ENCODE measurements at regions not wholly inside any gene's neighbourhood (a gene's known extent, or its start where the extent isn't known, plus 50 kb on each side); places are given as distances from the start of the nearest gene placed in this dataset.

DNA sequence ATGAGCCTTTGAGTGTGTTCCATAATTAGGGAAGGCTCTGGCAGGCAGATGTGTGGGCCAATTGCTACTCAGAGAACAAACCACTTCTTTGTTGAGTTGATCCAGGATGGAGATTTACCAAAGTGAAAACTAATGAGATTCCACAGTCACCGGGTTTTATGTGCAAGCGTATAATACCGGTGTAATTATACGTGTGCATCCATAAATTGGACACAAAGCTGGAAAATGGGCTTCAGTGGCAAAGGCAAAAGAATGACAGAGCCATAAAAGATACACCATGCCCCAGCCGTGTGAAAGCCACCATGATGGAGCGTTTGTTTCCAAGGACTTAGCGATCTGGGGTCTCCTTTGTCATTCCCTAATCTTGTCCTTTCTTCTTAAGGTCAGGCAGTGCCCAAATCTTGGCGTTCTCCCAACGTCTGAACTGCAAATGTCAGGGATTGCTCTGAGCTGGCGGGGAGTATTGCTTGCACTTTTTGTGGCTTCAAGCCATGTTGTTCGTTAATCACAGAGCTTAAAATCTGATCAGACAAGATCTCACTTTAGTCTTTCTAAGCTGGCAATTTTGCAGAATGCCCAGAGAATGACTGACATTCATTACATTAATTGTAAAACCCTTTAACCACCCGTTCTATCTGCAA lies 70.1 kb downstream of the NPTX2 start:
- H3K27me3 Mint-ChIP-seq (ENCODE audit: low read depth, poor library complexity): peaks cover 24% of the 10 kb centered on the region
- no peaks in the 10 kb centered on the region for H3K4me1 Mint-ChIP-seq
- peaks cover 52% of the 10 kb centered on the region for H3K9me3 Mint-ChIP-seq
- H3K27ac Mint-ChIP-seq: no peak overlapping the region
- TF ChIP-seq, protein P1, sequence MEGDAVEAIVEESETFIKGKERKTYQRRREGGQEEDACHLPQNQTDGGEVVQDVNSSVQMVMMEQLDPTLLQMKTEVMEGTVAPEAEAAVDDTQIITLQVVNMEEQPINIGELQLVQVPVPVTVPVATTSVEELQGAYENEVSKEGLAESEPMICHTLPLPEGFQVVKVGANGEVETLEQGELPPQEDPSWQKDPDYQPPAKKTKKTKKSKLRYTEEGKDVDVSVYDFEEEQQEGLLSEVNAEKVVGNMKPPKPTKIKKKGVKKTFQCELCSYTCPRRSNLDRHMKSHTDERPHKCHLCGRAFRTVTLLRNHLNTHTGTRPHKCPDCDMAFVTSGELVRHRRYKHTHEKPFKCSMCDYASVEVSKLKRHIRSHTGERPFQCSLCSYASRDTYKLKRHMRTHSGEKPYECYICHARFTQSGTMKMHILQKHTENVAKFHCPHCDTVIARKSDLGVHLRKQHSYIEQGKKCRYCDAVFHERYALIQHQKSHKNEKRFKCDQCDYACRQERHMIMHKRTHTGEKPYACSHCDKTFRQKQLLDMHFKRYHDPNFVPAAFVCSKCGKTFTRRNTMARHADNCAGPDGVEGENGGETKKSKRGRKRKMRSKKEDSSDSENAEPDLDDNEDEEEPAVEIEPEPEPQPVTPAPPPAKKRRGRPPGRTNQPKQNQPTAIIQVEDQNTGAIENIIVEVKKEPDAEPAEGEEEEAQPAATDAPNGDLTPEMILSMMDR (IDR thresholded peaks at IDR 0.05): no peak
- no peak overlapping the region for H3K4me3 Mint-ChIP-seq
- H3K36me3 Mint-ChIP-seq (ENCODE audit: low read depth): peaks cover 4% of the 10 kb centered on the region
- DNase-seq: no peak

DNA sequence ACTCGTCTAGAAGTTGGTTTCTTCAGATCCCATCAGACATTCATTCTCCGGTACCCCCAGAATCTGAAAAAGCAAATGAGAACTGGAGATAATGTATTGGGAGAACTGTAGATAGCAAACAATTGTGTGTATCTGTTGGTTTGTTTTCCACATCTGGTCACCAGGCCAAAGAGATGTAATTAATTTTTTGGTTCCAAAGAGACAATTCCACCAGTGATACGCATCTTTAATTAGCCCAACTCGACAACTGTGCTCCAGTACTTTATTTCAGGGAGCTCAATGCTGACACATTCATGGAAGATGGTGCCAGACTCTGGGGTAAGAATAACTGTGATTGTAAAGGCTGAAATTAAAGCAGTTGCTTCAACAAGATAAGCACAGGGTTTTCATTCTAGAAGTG lies 74.5 kb downstream of the NPTX2 start:
- TF ChIP-seq, protein P1 (IDR thresholded peaks at IDR 0.05): no peak
- peaks cover 4% of the 10 kb centered on the region for H3K36me3 Mint-ChIP-seq (ENCODE audit: low read depth)
- DNase-seq: no peak
- peaks cover 70% of the 10 kb centered on the region for H3K9me3 Mint-ChIP-seq
- H3K4me1 Mint-ChIP-seq: no peaks in the 10 kb centered on the region
- no peak overlapping the region for H3K27ac Mint-ChIP-seq
- H3K4me3 Mint-ChIP-seq: no peak overlapping the region
- peaks cover 2% of the 10 kb centered on the region for H3K27me3 Mint-ChIP-seq (ENCODE audit: low read depth, poor library complexity)

DNA sequence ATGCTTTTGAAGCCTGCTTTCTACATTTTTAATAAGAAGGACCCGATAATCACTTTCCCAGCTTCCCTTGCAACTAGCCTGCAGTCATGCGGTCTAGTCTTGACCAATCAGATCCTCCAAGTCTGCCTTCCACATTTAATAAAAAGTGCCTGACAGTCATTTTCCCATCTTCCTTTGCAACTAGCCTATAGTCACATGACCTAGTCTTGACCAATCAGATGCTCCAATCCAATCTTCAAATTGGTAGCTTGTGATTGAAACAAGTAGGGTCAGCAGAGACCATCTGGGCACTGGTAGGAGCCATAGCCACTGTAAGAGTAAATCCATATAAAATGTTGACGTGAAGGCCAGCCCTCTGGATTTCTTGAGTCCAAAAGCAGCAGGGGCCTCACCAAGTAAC lies 80.0 kb downstream of the NPTX2 start:
- H3K27me3 Mint-ChIP-seq (ENCODE audit: low read depth, poor library complexity): peaks cover 10% of the 10 kb centered on the region
- H3K36me3 Mint-ChIP-seq (ENCODE audit: low read depth): no peaks in the 10 kb centered on the region
- TF ChIP-seq, protein P1 (IDR thresholded peaks at IDR 0.05): no peak
- no peak overlapping the region for H3K4me3 Mint-ChIP-seq
- no peak for DNase-seq
- peaks cover 40% of the 10 kb centered on the region for H3K9me3 Mint-ChIP-seq
- H3K27ac Mint-ChIP-seq: no peak overlapping the region
- no peaks in the 10 kb centered on the region for H3K4me1 Mint-ChIP-seq

DNA sequence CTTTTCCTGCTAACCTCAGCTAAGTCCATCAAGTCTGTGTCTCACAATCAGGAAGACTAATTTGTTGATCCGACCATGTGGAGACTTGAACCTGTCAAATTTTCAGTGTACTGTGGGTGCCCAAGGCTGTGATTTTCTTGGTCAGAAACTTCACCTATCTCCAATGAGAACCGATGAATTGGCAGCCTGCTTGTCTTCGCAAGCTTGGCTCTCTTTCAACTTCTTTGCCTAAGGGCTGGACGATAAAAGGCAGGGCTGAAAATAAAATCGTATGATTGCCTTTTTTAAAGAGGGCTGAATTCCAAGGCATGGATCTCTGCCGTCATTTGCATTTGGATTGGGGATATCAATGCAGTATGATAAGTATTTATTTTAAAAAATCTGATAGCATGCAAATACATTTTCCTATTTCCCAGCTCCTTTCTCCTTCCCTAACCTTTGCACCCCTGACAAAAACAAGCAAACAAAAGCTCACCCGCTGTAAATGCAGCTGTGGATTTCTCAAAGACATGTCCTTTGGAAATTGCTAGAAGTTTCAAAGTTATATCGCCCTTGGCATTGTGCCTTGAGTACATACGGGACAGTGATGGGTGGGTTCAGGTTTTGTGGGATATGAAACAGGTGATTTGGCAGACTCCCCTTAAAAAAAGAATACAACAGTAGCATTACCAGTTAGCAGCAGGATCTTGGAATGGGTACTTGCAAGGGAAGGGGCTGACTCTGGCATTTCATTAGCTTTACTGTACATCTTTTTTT lies 80.6 kb downstream of the NPTX2 start:
- Mint-ChIP-seq H3K9me3 (peaks cover 34% of the 10 kb centered on the region), H3K36me3 (ENCODE audit: low read depth) (no peaks in the 10 kb centered on the region), H3K27me3 (ENCODE audit: low read depth, poor library complexity) (peaks cover 10% of the 10 kb centered on the region), H3K4me3 (no peak overlapping the region), H3K27ac (no peak overlapping the region), H3K4me1 (no peaks in the 10 kb centered on the region)
- TF ChIP-seq, protein P1 (IDR thresholded peaks at IDR 0.05): no peak
- DNase-seq: no peak

DNA sequence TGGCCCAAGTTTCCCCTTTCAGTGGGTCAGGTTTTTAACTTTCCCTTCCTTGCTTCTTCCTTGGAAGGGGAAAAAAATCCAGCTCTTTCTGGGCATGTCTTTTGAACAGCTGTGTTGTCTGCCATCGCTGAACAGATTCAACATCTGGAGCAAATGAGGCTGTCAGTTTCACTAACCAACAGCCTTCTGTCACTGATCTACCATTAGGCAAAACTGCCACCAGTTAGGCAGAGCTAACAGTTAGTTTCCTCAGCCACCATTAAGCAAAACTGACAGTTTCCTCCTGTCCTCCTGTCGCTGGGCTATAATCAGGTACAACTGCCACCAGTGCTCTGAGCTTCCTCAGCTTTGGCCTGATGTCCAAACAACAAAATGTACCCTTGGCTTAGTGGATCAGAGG lies 81.9 kb downstream of the NPTX2 start:
- TF ChIP-seq, protein P1 (IDR thresholded peaks at IDR 0.05): no peak
- Mint-ChIP-seq H3K27me3 (ENCODE audit: low read depth, poor library complexity) (peaks cover 18% of the 10 kb centered on the region), H3K36me3 (ENCODE audit: low read depth) (no peaks in the 10 kb centered on the region), H3K9me3 (peaks cover 26% of the 10 kb centered on the region), H3K4me1 (no peaks in the 10 kb centered on the region), H3K27ac (no peak overlapping the region), H3K4me3 (no peak overlapping the region)
- no peak for DNase-seq

DNA sequence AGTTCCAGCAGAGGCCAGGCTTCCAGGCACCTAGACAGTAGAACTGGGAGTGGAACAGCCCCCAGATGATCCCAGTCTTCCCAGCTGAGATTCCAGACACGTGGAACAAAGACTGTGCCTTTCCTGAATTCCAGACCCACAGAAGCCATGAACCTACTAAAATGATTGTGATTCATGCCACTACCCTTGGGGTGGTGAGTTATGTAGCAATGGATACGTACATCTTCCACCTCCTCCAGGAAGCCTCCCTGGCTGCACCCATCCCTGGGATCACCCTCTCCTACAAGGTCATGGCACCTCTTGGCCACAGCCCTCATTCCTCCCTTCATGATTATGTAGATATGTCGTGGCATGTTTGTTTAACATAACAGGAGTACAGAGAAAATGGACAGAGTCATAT lies 83.4 kb downstream of the NPTX2 start:
- H3K27me3 Mint-ChIP-seq (ENCODE audit: low read depth, poor library complexity): peaks cover 27% of the 10 kb centered on the region
- H3K4me3 Mint-ChIP-seq: no peak overlapping the region
- DNase-seq: no peak
- H3K9me3 Mint-ChIP-seq: peaks cover 14% of the 10 kb centered on the region
- TF ChIP-seq, protein P1 (IDR thresholded peaks at IDR 0.05): no peak
- H3K27ac Mint-ChIP-seq: no peak overlapping the region
- H3K36me3 Mint-ChIP-seq (ENCODE audit: low read depth): no peaks in the 10 kb centered on the region
- H3K4me1 Mint-ChIP-seq: no peaks in the 10 kb centered on the region
